Astrocyte (in vitro differentiated cells and primary cell): ENCODE measurements at regions not wholly inside any gene's neighbourhood (a gene's known extent, or its start where the extent isn't known, plus 50 kb on each side); places are given as distances from the start of the nearest gene placed in this dataset.

Experiments
- CTCF ChIP-seq: IDR thresholded peaks from 2 replicates; pipeline ENCODE4 v1.5.1; 2011; ENCODE audit warnings: low read depth, mild to moderate bottlenecking, inconsistent platforms, low read length, moderate library complexity; ENCODE audit not compliant: insufficient read depth
- EZH2 ChIP-seq: IDR thresholded peaks from 2 replicates; pipeline ENCODE4 v1.6.1; 2012; ENCODE audit warnings: mild to moderate bottlenecking, low read length, inconsistent platforms; ENCODE audit not compliant: insufficient read depth

DNA sequence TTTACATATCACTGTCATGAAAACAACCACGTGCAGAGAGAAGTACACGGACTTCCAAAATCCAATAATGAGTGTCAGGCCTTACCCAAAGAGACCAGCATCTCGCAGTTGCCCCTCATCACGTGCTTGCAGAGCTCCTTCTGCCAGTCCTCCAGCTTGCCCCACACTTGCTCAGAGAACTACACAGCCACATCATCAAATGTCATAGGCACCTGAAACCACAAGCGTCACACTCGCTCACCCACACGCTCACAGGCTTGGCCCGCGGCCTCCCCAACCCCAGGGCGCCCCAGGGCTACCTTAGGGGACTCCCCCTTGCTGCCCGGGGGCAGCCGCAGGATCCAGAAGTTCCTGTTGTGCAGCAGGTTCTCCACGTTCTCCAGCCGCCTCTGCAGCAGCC is 123.4 kb upstream of the ZNF746 start:
- TF ChIP-seq CTCF = no peak
- no peak for TF ChIP-seq EZH2
